ENCODE measurements at regions not wholly inside any gene's neighbourhood (a gene's known extent, or its start where the extent isn't known, plus 50 kb on each side); places are given as distances from the start of the nearest gene placed in this dataset.

- H3K36me3 ChIP-seq: no peaks in the 10 kb centered on the region
- no peaks in the 10 kb centered on the region for H3K27me3 ChIP-seq
- TF ChIP-seq POLR2AphosphoS5 (IDR thresholded peaks at IDR 0.05) (no peak), POLR2A (IDR thresholded peaks at IDR 0.05; ENCODE audit: low read depth) (no peak), EP300 (IDR thresholded peaks at IDR 0.05) (no peak)
- TF ChIP-seq, protein P1, sequence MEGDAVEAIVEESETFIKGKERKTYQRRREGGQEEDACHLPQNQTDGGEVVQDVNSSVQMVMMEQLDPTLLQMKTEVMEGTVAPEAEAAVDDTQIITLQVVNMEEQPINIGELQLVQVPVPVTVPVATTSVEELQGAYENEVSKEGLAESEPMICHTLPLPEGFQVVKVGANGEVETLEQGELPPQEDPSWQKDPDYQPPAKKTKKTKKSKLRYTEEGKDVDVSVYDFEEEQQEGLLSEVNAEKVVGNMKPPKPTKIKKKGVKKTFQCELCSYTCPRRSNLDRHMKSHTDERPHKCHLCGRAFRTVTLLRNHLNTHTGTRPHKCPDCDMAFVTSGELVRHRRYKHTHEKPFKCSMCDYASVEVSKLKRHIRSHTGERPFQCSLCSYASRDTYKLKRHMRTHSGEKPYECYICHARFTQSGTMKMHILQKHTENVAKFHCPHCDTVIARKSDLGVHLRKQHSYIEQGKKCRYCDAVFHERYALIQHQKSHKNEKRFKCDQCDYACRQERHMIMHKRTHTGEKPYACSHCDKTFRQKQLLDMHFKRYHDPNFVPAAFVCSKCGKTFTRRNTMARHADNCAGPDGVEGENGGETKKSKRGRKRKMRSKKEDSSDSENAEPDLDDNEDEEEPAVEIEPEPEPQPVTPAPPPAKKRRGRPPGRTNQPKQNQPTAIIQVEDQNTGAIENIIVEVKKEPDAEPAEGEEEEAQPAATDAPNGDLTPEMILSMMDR (IDR thresholded peaks at IDR 0.05): no peak
- H3K9me3 ChIP-seq: no peaks in the 10 kb centered on the region
- H3K4me3 ChIP-seq: no peak overlapping the region
- 86% methylated on average over 8 of the region's 8 CpGs for WGBS
- intact Hi-C loops (cut with DNase I): no loop called here
- H3K27ac ChIP-seq (replicated peaks in 1 of 4): no peak overlapping the region
- H3K4me1 ChIP-seq: no peaks in the 10 kb centered on the region
- DNase-seq (ENCODE audit: extremely low spot score): no peak
These were observed 479.9 kb downstream of the OCA2 start for GRCh38 chr15:27619204-27619603.

DNA sequence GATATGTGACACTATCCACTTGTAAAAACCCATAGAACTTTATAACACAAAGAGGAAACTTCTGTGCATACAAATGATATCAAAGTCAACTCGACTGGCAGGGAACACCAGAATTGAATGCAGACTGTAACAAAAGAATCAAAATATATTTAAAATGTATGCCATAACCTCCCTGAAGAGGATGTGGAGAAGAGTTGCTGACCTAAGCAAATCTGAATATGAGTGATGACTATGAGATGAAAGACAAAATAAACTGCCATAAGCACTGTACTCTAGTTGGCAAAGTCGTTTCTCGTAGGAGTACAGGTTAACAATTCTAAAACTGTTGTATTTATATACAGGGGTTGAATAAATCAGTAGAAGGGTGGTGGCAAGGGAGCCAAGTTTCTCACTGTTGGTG, 482.1 kb downstream of the OCA2 start:
- H3K27me3 ChIP-seq: no peaks in the 10 kb centered on the region
- H3K4me3 ChIP-seq: no peak overlapping the region
- 54% methylated on average over 3 of the region's 3 CpGs for WGBS
- H3K4me1 ChIP-seq: no peaks in the 10 kb centered on the region
- intact Hi-C loops (cut with DNase I): no loop called here
- H3K36me3 ChIP-seq: no peaks in the 10 kb centered on the region
- no peak for DNase-seq (ENCODE audit: extremely low spot score)
- TF ChIP-seq POLR2AphosphoS5 (IDR thresholded peaks at IDR 0.05): no peak
- TF ChIP-seq, protein P1 (IDR thresholded peaks at IDR 0.05): no peak
- no peak for TF ChIP-seq EP300 (IDR thresholded peaks at IDR 0.05)
- no peak for TF ChIP-seq POLR2A (IDR thresholded peaks at IDR 0.05; ENCODE audit: low read depth)
- no peaks in the 10 kb centered on the region for H3K9me3 ChIP-seq
- no peak overlapping the region for H3K27ac ChIP-seq (replicated peaks in 1 of 4)

DNA sequence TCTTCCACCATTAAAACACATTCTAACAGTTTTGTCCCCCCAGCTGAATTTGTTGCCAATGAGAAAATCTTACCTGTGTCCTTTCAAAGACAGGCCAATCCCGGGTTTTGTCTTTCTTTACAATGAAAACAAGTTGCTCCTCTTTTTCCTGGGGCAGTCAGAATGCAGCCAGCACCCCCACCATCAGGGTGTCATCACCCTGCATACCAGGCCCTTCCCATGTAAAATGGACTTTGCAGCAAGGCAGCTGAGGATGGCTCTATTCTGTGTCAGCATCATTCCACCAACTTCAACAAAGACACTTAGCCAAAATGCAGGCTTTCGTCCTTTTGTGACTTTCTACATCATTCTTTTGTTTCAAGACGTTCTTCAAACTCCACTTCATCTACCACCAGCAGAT, 490.9 kb downstream of the OCA2 start:
- Histone ChIP-seq H3K4me1 (no peaks in the 10 kb centered on the region), H3K27me3 (no peaks in the 10 kb centered on the region), H3K4me3 (no peak overlapping the region), H3K27ac (replicated peaks in 1 of 4) (no peak overlapping the region), H3K9me3 (no peaks in the 10 kb centered on the region), H3K36me3 (no peaks in the 10 kb centered on the region)
- TF ChIP-seq, protein P1 (IDR thresholded peaks at IDR 0.05): no peak
- TF ChIP-seq POLR2AphosphoS5 (IDR thresholded peaks at IDR 0.05): no peak
- no peak for TF ChIP-seq POLR2A (IDR thresholded peaks at IDR 0.05; ENCODE audit: low read depth)
- no peak for TF ChIP-seq EP300 (IDR thresholded peaks at IDR 0.05)
- WGBS: 80% methylated on average over 3 of the region's 3 CpGs
- intact Hi-C loops (cut with DNase I): no loop called here
- DNase-seq (ENCODE audit: extremely low spot score): no peak

DNA sequence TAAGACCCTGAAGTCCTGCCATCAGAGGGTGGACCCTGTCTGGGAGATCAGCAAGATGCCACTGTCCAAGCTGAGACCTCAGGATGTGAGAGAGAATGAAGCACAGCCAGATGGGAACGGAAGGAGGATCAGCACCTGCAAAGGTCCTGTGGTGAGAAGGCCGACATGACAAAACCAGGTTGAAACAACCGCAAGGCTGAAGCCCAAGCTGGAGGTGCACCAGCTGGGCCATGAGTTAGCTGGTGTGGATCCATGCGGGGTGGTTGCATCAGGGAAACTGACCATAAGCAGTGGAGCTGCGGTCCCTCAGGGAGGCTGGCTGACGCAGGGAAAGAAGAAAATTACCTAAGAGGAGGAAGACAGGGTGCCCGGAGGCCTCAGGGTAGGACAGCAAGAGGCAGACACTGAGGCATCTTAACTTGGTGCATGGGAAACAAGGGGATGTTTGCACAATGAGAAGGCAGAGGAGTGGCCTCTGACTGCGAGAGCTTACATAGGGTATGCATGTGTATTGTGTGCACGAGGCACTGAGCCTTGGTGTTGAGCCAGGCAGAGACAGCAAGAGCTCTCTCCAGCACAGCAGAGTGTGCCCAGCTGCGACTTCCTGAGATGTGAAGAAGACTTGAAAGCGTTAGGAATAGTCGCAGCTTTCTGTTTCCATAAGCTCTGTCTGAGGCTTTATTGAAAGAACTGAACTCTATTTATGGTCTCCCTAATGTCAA, 497.7 kb downstream of the OCA2 start:
- TF ChIP-seq POLR2A (IDR thresholded peaks at IDR 0.05; ENCODE audit: low read depth) (no peak), POLR2AphosphoS5 (IDR thresholded peaks at IDR 0.05) (no peak), EP300 (IDR thresholded peaks at IDR 0.05) (no peak)
- TF ChIP-seq, protein P1 (IDR thresholded peaks at IDR 0.05): no peak
- Histone ChIP-seq H3K27ac (replicated peaks in 1 of 4) (no peak overlapping the region), H3K9me3 (no peaks in the 10 kb centered on the region), H3K4me3 (no peak overlapping the region), H3K27me3 (no peaks in the 10 kb centered on the region), H3K4me1 (no peaks in the 10 kb centered on the region), H3K36me3 (no peaks in the 10 kb centered on the region)
- no peak for DNase-seq (ENCODE audit: extremely low spot score)
- intact Hi-C loops (cut with DNase I): no loop called here
- 62% methylated on average over 12 of the region's 12 CpGs for WGBS

- H3K27me3 ChIP-seq: no peaks in the 10 kb centered on the region
- DNase-seq (ENCODE audit: extremely low spot score): no peak
- H3K4me1 ChIP-seq: no peaks in the 10 kb centered on the region
- no peak overlapping the region for H3K27ac ChIP-seq (replicated peaks in 1 of 4)
- no peaks in the 10 kb centered on the region for H3K36me3 ChIP-seq
- H3K9me3 ChIP-seq: no peaks in the 10 kb centered on the region
- WGBS: 83% methylated on average over 6 of the region's 8 CpGs
- no peak overlapping the region for H3K4me3 ChIP-seq
- intact Hi-C loops (cut with DNase I): no loop called here
- TF ChIP-seq, protein P1 (IDR thresholded peaks at IDR 0.05): no peak
- no peak for TF ChIP-seq EP300 (IDR thresholded peaks at IDR 0.05)
- TF ChIP-seq POLR2A (IDR thresholded peaks at IDR 0.05; ENCODE audit: low read depth): no peak
- TF ChIP-seq POLR2AphosphoS5 (IDR thresholded peaks at IDR 0.05): no peak
These were observed 500.1 kb downstream of the OCA2 start for GRCh38 chr15:27599034-27599433.
